ENCODE measurements at regions not wholly inside any gene's neighbourhood (a gene's known extent, or its start where the extent isn't known, plus 50 kb on each side); places are given as distances from the start of the nearest gene placed in this dataset.

- DNase-seq = no peak
Observed at GRCh38 chr15:26477044-26477443, 295.8 kb downstream of the GABRB3 start.

GRCh38 chr15:26475554-26475953, 297.3 kb downstream of the GABRB3 start:
- no peak for DNase-seq

GRCh38 chr15:26472661-26473060, 300.2 kb downstream of the GABRB3 start:
- DNase-seq = no peak

- no peak for DNase-seq
Observed at GRCh38 chr15:26461847-26462608, 310.8 kb downstream of the GABRB3 start.

GRCh38 chr15:26460165-26460564, 312.7 kb downstream of the GABRB3 start:
- no peak for DNase-seq

GRCh38 chr15:26455828-26456227, 317.0 kb downstream of the GABRB3 start:
- no peak for DNase-seq

GRCh38 chr15:26453914-26454313, 319.0 kb downstream of the GABRB3 start:
- DNase-seq = peak; percentile 26

- no peak for DNase-seq
Observed at GRCh38 chr15:26451995-26452394, 320.9 kb downstream of the GABRB3 start.

GRCh38 chr15:26449291-26449690, 323.6 kb downstream of the GABRB3 start:
- no peak for DNase-seq

GRCh38 chr15:26443321-26443720, 329.5 kb downstream of the GABRB3 start:
- no peak for DNase-seq

GRCh38 chr15:26442680-26443079, 330.2 kb downstream of the GABRB3 start:
- DNase-seq = no peak

- DNase-seq = no peak
Observed at GRCh38 chr15:26439681-26440080, 333.2 kb downstream of the GABRB3 start.

GRCh38 chr15:26438718-26439117, 334.1 kb downstream of the GABRB3 start:
- peak; percentile 1 for DNase-seq

GRCh38 chr15:26438316-26438715, 334.6 kb downstream of the GABRB3 start:
- peak; percentile 4 for DNase-seq

GRCh38 chr15:26433818-26434217, 339.0 kb downstream of the GABRB3 start:
- no peak for DNase-seq

GRCh38 chr15:26433060-26433459, 339.8 kb downstream of the GABRB3 start:
- no peak for DNase-seq

- DNase-seq = no peak
Observed at GRCh38 chr15:26421065-26421464, 351.8 kb downstream of the GABRB3 start.

GRCh38 chr15:26395624-26396023, 377.2 kb downstream of the GABRB3 start:
- DNase-seq = peak; percentile 32

- peak; percentile 33 for DNase-seq
Observed at GRCh38 chr15:26394801-26395200, 378.1 kb downstream of the GABRB3 start.

- no peak for DNase-seq
Observed at GRCh38 chr15:26392956-26393355, 379.9 kb downstream of the GABRB3 start.

GRCh38 chr15:26391567-26392194, 381.2 kb downstream of the GABRB3 start:
- DNase-seq = peak; percentile 47

- no peak for DNase-seq
Observed at GRCh38 chr15:26382444-26383072, 390.3 kb downstream of the GABRB3 start.

GRCh38 chr15:26378304-26378703, 394.6 kb downstream of the GABRB3 start:
- DNase-seq = no peak

GRCh38 chr15:26376243-26376642, 396.6 kb downstream of the GABRB3 start:
- DNase-seq = no peak

Measured in eye (tissue), 1 donor.